GM12878 (cell line): ENCODE measurements at regions not wholly inside any gene's neighbourhood (a gene's known extent, or its start where the extent isn't known, plus 50 kb on each side); places are given as distances from the start of the nearest gene placed in this dataset.

Experiments
- ATAC-seq: fragments of 200-7000 bp; cut with Tn5 transposase; 3 replicates; pipeline ENCODE4 v1.9.1; 2020; ENCODE audit warnings: mild to moderate bottlenecking, moderate library complexity
- BruUV-seq: library from RNA; stranded (reverse); fragments of 400-500 nt; replicated peaks from 2 replicates; lab custom pipeline; 2021; lab: Mats Ljungman, UMichigan
- CTCF ChIA-PET: fragments of 300-600 bp; sonication (Branson Sonifier 250); formaldehyde crosslinking; extraction: SDS; loops from one replicate; lab custom pipeline; 2021; ENCODE audit warnings: inconsistent platforms; lab: Yijun Ruan, JAX
- POLR2A ChIA-PET: fragments of 350-600 bp; formaldehyde crosslinking; extraction: SDS; loops from one replicate; lab custom pipeline; 2021; ENCODE audit warnings: inconsistent platforms; lab: Charles Lee
- RAD21 ChIA-PET: fragments of 300-600 bp; sonication (Branson Sonifier 250); formaldehyde crosslinking; loops from one replicate; lab custom pipeline; 2023; ENCODE audit warnings: antibody characterized with exemption; ENCODE audit not compliant: unreplicated experiment; lab: Charles Lee
- SMC1A ChIA-PET: fragments of 300-600 bp; sonication (Branson Sonifier 250); formaldehyde crosslinking; loops from one replicate; lab custom pipeline; 2023; ENCODE audit not compliant: unreplicated experiment, uncharacterized antibody; lab: Charles Lee
- DNase-seq: peaks from one replicate; pipeline ENCODE4 v3.0.0-alpha.2; 2011; ENCODE audit warnings: low read depth, low spot score
- FAIRE-seq: peaks from 3 replicates; lab custom pipeline; 2011; peaks lifted over from hg19 to GRCh38; lab: Jason Lieb, UNC
- H2AFZ ChIP-seq: 2 replicates; pipeline ENCODE4 v1.6.0; 2011; ENCODE audit warnings: low read depth, low read length, control low read depth; ENCODE audit not compliant: control insufficient read depth
- H3K27ac ChIP-seq: 2 replicates; pipeline ENCODE4 v1.5.1; 2011; ENCODE audit warnings: control low read depth; ENCODE audit not compliant: control insufficient read depth, insufficient read depth
- H3K27me3 ChIP-seq, 2 experiments: replicated peaks in 1 of 2; 2 replicates each; pipeline versions ENCODE4 v1.6.0 to v1.6.1; 2011; ENCODE audit warnings: low read length in 1 of 2; ENCODE audit not compliant: control insufficient read depth in 2 of 2, insufficient read depth in 2 of 2
- H3K36me3 ChIP-seq, 2 experiments: 2 replicates each; pipeline ENCODE4 v1.5.1; 2011; ENCODE audit warnings: low read length in 1 of 2; ENCODE audit not compliant: control insufficient read depth in 2 of 2, insufficient read depth in 2 of 2
- H3K4me1 ChIP-seq: 2 replicates; pipeline ENCODE4 v1.6.1; 2011; ENCODE audit warnings: mild to moderate bottlenecking, low read length, moderate library complexity, mixed read lengths; ENCODE audit not compliant: control insufficient read depth, insufficient read depth
- H3K4me2 ChIP-seq: 2 replicates; pipeline ENCODE4 v1.6.0; 2011; ENCODE audit warnings: control low read depth; ENCODE audit not compliant: control insufficient read depth, insufficient read depth
- H3K4me3 ChIP-seq: fragments of 200-600 bp; sonication (generic); 2 replicates; pipeline ENCODE4 v1.5.1; 2016
- H3K79me2 ChIP-seq: 2 replicates; pipeline ENCODE4 v1.6.0; 2011; ENCODE audit warnings: low read length; ENCODE audit not compliant: control insufficient read depth, insufficient read depth
- H3K9ac ChIP-seq: 2 replicates; pipeline ENCODE4 v1.8.0; 2011; ENCODE audit warnings: low read length, control low read depth, mixed read lengths; ENCODE audit not compliant: control insufficient read depth, insufficient read depth
- H3K9me3 ChIP-seq: replicated peaks from 3 replicates; pipeline ENCODE4 v1.5.1; 2011; ENCODE audit warnings: mild to moderate bottlenecking, low read length; ENCODE audit not compliant: control insufficient read depth, insufficient read depth
- H4K20me1 ChIP-seq: 2 replicates; pipeline ENCODE4 v1.6.0; 2011; ENCODE audit not compliant: control insufficient read depth, insufficient read depth
- BACH1 ChIP-seq: fragments of 450-650 bp; IDR thresholded peaks from 2 replicates; pipeline ENCODE4 v1.6.1; 2017; ENCODE audit warnings: mild to moderate bottlenecking, borderline replicate concordance
- BMI1 ChIP-seq: fragments of 450-650 bp; IDR thresholded peaks from 2 replicates; pipeline ENCODE4 v1.6.1; 2016; ENCODE audit warnings: mild to moderate bottlenecking, moderate library complexity, borderline replicate concordance
- CEBPB ChIP-seq, 2 experiments: fragments of 150-350 bp in 1 of 2; IDR thresholded peaks; 2 replicates each; pipeline ENCODE4 v1.6.1; 2012 to 2014; ENCODE audit warnings: low read depth in 2 of 2, low read length in 2 of 2, borderline replicate concordance in 1 of 2, inconsistent platforms in 1 of 2
- HCFC1 ChIP-seq: fragments of 150-350 bp; IDR thresholded peaks from 2 replicates; pipeline ENCODE4 v1.6.1; 2014; ENCODE audit warnings: low read length
- HDAC6 ChIP-seq: fragments of 200-600 bp; sonication (generic); IDR thresholded peaks from one replicate; pipeline ENCODE4 v1.8.0; 2017; ENCODE audit warnings: antibody characterized with exemption; ENCODE audit not compliant: unreplicated experiment
- KDM1A ChIP-seq: fragments of 200-600 bp; sonication (generic); IDR thresholded peaks from 2 replicates; pipeline ENCODE4 v1.6.1; 2016; ENCODE audit warnings: borderline replicate concordance
- MEF2B ChIP-seq: fragments of 450-650 bp; IDR thresholded peaks from 2 replicates; pipeline ENCODE4 v1.6.1; 2018; ENCODE audit warnings: mild to moderate bottlenecking, moderate library complexity; ENCODE audit not compliant: partially characterized antibody, poor library complexity, severe bottlenecking
- NKRF ChIP-seq: fragments of 450-650 bp; conservative IDR thresholded peaks from 2 replicates; pipeline ENCODE4 v1.6.1; 2017; ENCODE audit warnings: mild to moderate bottlenecking, moderate library complexity
- POU2F2 ChIP-seq: IDR thresholded peaks from 3 replicates; pipeline ENCODE4 v1.6.1; 2011; ENCODE audit warnings: low read depth, mild to moderate bottlenecking, low read length, borderline replicate concordance
- SMAD5 ChIP-seq: IDR thresholded peaks from 2 replicates; pipeline ENCODE4 v1.6.1; 2016; ENCODE audit warnings: antibody characterized with exemption, low read depth
- STAT3 ChIP-seq: IDR thresholded peaks from 2 replicates; pipeline ENCODE4 v1.6.1; 2011; ENCODE audit warnings: low read depth, low read length, improper control_type of control experiment
- ZBED1 ChIP-seq: IDR thresholded peaks from 2 replicates; pipeline ENCODE4 v1.6.1; 2016; ENCODE audit warnings: borderline replicate concordance
- ZNF274 ChIP-seq: IDR thresholded peaks from one replicate; pipeline ENCODE4 v1.8.0; 2011; ENCODE audit not compliant: insufficient read length, insufficient read depth
- WGBS: methylation state at CpG from one replicate; pipeline ENCODE4 v1.1.6; 2016; ENCODE audit warnings: low lambda C conversion rate; ENCODE audit not compliant: insufficient replicate concordance, insufficient coverage; ENCODE audit errors: missing lambda C conversion rate; 5-methylcytosine and 5-hydroxymethylcytosine counted together
- in situ Hi-C: fragments of 300-500 bp; cut with MboI; formaldehyde crosslinking; loops from 9 replicates; pipeline ENCODE4 v1.14.3; 2018; ENCODE audit warnings: mixed read lengths
- intact Hi-C: fragments of 100-400 bp; cut with micrococcal nuclease; formaldehyde crosslinking; loops from one replicate; pipeline ENCODE4 v1.14.2; 2022; ENCODE audit not compliant: unreplicated experiment
- TF ChIP-seq, protein P1 (sequence below): fragments of 450-650 bp; IDR thresholded peaks from 2 replicates; pipeline ENCODE4 v1.6.1; 2017; ENCODE audit warnings: low read depth, mild to moderate bottlenecking, moderate library complexity
- TF ChIP-seq, protein P2 (sequence below): fragments of 450-650 bp; IDR thresholded peaks from 2 replicates; pipeline ENCODE4 v1.6.1; 2017; ENCODE audit warnings: mild to moderate bottlenecking, moderate library complexity

GRCh38 chr3:177898185-177898584 is 638.1 kb upstream of the KCNMB2 start:
- Histone ChIP-seq H3K27me3 (no peaks in the 10 kb centered on the region), H3K27ac (no peak overlapping the region), H2AFZ (no peak overlapping the region), H3K4me2 (no peak overlapping the region), H3K9ac (no peak overlapping the region), H3K4me3 (no peak overlapping the region), H3K79me2 (no peaks in the 10 kb centered on the region), H3K4me1 (no peaks in the 10 kb centered on the region), H3K9me3 (no peaks in the 10 kb centered on the region; the same call in 2 of the 3 replicates), H3K36me3 (no peaks in the 10 kb centered on the region), H4K20me1 (no peaks in the 10 kb centered on the region)
- SMC1A ChIA-PET = no interaction called here
- no TSS peak for BruUV-seq
- no peak for TF ChIP-seq NKRF
- TF ChIP-seq, protein P1, sequence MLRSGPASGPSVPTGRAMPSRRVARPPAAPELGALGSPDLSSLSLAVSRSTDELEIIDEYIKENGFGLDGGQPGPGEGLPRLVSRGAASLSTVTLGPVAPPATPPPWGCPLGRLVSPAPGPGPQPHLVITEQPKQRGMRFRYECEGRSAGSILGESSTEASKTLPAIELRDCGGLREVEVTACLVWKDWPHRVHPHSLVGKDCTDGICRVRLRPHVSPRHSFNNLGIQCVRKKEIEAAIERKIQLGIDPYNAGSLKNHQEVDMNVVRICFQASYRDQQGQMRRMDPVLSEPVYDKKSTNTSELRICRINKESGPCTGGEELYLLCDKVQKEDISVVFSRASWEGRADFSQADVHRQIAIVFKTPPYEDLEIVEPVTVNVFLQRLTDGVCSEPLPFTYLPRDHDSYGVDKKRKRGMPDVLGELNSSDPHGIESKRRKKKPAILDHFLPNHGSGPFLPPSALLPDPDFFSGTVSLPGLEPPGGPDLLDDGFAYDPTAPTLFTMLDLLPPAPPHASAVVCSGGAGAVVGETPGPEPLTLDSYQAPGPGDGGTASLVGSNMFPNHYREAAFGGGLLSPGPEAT = no peak
- TF ChIP-seq BMI1 = no peak
- no peak for TF ChIP-seq ZBED1
- no peak for TF ChIP-seq SMAD5
- TF ChIP-seq, protein P2, sequence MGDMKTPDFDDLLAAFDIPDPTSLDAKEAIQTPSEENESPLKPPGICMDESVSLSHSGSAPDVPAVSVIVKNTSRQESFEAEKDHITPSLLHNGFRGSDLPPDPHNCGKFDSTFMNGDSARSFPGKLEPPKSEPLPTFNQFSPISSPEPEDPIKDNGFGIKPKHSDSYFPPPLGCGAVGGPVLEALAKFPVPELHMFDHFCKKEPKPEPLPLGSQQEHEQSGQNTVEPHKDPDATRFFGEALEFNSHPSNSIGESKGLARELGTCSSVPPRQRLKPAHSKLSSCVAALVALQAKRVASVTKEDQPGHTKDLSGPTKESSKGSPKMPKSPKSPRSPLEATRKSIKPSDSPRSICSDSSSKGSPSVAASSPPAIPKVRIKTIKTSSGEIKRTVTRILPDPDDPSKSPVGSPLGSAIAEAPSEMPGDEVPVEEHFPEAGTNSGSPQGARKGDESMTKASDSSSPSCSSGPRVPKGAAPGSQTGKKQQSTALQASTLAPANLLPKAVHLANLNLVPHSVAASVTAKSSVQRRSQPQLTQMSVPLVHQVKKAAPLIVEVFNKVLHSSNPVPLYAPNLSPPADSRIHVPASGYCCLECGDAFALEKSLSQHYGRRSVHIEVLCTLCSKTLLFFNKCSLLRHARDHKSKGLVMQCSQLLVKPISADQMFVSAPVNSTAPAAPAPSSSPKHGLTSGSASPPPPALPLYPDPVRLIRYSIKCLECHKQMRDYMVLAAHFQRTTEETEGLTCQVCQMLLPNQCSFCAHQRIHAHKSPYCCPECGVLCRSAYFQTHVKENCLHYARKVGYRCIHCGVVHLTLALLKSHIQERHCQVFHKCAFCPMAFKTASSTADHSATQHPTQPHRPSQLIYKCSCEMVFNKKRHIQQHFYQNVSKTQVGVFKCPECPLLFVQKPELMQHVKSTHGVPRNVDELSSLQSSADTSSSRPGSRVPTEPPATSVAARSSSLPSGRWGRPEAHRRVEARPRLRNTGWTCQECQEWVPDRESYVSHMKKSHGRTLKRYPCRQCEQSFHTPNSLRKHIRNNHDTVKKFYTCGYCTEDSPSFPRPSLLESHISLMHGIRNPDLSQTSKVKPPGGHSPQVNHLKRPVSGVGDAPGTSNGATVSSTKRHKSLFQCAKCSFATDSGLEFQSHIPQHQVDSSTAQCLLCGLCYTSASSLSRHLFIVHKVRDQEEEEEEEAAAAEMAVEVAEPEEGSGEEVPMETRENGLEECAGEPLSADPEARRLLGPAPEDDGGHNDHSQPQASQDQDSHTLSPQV = no peak
- TF ChIP-seq ZNF274 = no peak
- no peak for TF ChIP-seq POU2F2
- no peak for TF ChIP-seq MEF2B
- TF ChIP-seq CEBPB (IDR thresholded peaks at IDR 0.05; ENCODE audit: borderline replicate concordance in 1 of 2, low read depth in 2 of 2, low read length in 2 of 2) = no peak
- TF ChIP-seq STAT3 = no peak
- TF ChIP-seq HDAC6 = no peak
- TF ChIP-seq BACH1 = no peak
- TF ChIP-seq HCFC1 = no peak
- no peak for TF ChIP-seq KDM1A
- WGBS = 67% methylated on average over 1 of the region's 1 CpG
- intact Hi-C loops = no loop called here
- ATAC-seq (no peak), FAIRE-seq (no peak), DNase-seq (no peak)
- POLR2A ChIA-PET = no interaction called here
- CTCF ChIA-PET = no interaction called here
- RAD21 ChIA-PET = no interaction called here
- in situ Hi-C loops = no loop called here
